ENCODE measurements at regions not wholly inside any gene's neighbourhood (a gene's known extent, or its start where the extent isn't known, plus 50 kb on each side); places are given as distances from the start of the nearest gene placed in this dataset.
"Not testable (repeated sequence)": the region's sequence is repeated elsewhere in the genome, so short reads cannot be mapped to it uniquely, and the experiment has no call there.

GRCh38 chr9:18305167-18305806 lies 168.7 kb upstream of the ADAMTSL1 start:
- DNase-seq, result not testable (repeated sequence)

- no peak for DNase-seq
Observed at GRCh38 chr9:18314316-18314715, 159.6 kb upstream of the ADAMTSL1 start.

GRCh38 chr9:18317896-18318295 lies 156.1 kb upstream of the ADAMTSL1 start:
- DNase-seq, result no peak

- DNase-seq, result no peak
Observed at GRCh38 chr9:18319918-18320445, 154.0 kb upstream of the ADAMTSL1 start.

- no peak for DNase-seq
Observed at GRCh38 chr9:18324928-18325745, 148.8 kb upstream of the ADAMTSL1 start.

GRCh38 chr9:18325746-18326011 lies 148.3 kb upstream of the ADAMTSL1 start:
- DNase-seq, result not testable (repeated sequence)

- DNase-seq, result no peak
Observed at GRCh38 chr9:18327121-18327520, 146.8 kb upstream of the ADAMTSL1 start.

- no peak for DNase-seq
Observed at GRCh38 chr9:18330401-18331309, 143.3 kb upstream of the ADAMTSL1 start.

GRCh38 chr9:18331310-18331684 lies 142.7 kb upstream of the ADAMTSL1 start:
- no peak for DNase-seq

- DNase-seq, result no peak
Observed at GRCh38 chr9:18331808-18332209, 142.1 kb upstream of the ADAMTSL1 start.

GRCh38 chr9:18333157-18333556 lies 140.8 kb upstream of the ADAMTSL1 start:
- no peak for DNase-seq

GRCh38 chr9:18335825-18336224 lies 138.1 kb upstream of the ADAMTSL1 start:
- DNase-seq, result no peak

- DNase-seq, result no peak
Observed at GRCh38 chr9:18338042-18338441, 135.9 kb upstream of the ADAMTSL1 start.

- DNase-seq, result no peak
Observed at GRCh38 chr9:18343784-18344183, 130.2 kb upstream of the ADAMTSL1 start.

- no peak for DNase-seq
Observed at GRCh38 chr9:18346745-18347144, 127.2 kb upstream of the ADAMTSL1 start.

GRCh38 chr9:18347386-18348082 lies 126.4 kb upstream of the ADAMTSL1 start:
- DNase-seq, result no peak

GRCh38 chr9:18348083-18348475 lies 125.9 kb upstream of the ADAMTSL1 start:
- DNase-seq, result no peak

GRCh38 chr9:18349530-18349929 lies 124.4 kb upstream of the ADAMTSL1 start:
- DNase-seq, result no peak

- DNase-seq, result no peak
Observed at GRCh38 chr9:18350036-18350435, 123.9 kb upstream of the ADAMTSL1 start.

GRCh38 chr9:18350995-18351595 lies 122.9 kb upstream of the ADAMTSL1 start:
- no peak for DNase-seq

GRCh38 chr9:18352711-18353110 lies 121.2 kb upstream of the ADAMTSL1 start:
- DNase-seq, result no peak

GRCh38 chr9:18353473-18353872 lies 120.5 kb upstream of the ADAMTSL1 start:
- no peak for DNase-seq
